ENCODE measurements at regions not wholly inside any gene's neighbourhood (a gene's known extent, or its start where the extent isn't known, plus 50 kb on each side); places are given as distances from the start of the nearest gene placed in this dataset.
"Not testable (repeated sequence)": the region's sequence is repeated elsewhere in the genome, so short reads cannot be mapped to it uniquely, and the experiment has no call there.

DNA sequence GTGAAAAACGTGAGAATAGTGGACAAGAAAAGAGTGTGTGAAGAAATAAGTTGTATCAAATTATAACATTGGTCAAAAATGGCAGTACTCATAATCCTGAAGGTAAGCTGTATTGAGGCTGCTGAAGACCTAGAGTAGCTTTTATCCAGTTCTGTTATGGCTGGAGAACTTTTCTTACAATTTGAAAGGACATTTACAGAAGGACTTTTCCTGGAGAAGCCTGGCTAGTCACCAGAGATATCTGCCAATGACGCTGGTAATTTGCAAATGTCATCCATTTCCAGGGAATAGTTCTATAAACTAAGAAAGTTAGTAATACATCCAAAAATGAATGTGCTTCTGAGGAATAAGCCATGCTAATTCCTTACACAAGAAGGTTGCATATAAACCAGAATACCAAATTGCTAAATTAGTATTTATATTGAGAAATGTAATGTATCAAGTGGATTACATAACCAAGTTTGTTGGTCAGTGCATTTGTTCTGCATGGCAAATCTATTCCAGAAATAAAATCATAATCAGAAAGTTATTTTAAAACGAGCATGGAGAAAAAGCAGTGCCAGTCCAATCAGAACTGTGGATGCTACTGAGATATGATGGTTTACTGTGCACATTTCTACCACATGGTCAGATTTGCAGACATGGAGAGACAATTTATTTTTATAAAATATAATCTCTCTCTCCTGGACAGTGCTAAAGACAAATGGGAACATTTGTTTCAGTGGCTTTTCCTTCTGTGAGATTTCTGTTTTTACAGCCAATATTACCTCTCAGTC is 743.7 kb upstream of the HS3ST1 start:
- no peak for DNase-seq (ENCODE audit: low read depth)

GRCh38 chr4:12170308-12170707 is 741.6 kb upstream of the HS3ST1 start:
- DNase-seq (ENCODE audit: low read depth), result no peak

- no peak for DNase-seq (ENCODE audit: low read depth)
These were observed 736.9 kb upstream of the HS3ST1 start for GRCh38 chr4:12165616-12166015.

DNA sequence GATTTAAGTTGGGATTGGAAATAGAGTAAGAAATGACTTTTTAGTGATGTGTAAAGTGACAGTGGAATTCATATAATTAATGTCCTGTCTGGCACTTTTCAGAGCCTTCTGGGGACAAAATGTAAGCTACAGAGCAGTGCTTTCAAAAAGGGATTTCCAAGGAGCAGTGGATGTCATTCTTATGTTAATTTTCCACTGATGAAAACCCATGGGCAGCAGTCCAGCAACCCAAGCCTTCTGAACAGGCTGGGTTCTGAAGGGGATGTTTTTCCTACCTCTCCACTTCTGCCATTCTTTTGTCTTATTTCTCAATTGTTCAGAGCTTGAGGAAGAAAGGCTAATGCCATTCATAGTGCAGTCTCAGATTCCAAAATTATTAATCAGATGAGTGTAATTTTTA is 717.6 kb upstream of the HS3ST1 start:
- DNase-seq (ENCODE audit: low read depth), result no peak

DNA sequence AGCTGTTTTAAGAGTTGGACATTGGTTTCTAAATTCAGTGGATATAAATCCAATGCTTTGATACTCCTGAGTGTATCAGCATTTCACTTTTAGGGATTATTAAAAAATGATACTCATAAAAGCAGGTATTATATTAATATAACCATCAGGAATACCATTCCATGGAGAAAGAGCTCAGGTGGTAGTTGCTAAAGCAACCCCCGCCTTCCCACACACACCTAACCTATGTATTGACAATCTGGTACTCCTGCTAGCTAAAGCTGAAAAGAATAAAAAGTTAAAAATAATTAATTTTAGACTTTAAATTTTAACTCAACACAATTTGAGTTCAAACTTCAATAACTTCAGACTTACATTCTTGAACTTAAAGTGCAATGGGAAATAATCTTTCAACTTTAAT is 717.1 kb upstream of the HS3ST1 start:
- DNase-seq (ENCODE audit: low read depth), result no peak

DNA sequence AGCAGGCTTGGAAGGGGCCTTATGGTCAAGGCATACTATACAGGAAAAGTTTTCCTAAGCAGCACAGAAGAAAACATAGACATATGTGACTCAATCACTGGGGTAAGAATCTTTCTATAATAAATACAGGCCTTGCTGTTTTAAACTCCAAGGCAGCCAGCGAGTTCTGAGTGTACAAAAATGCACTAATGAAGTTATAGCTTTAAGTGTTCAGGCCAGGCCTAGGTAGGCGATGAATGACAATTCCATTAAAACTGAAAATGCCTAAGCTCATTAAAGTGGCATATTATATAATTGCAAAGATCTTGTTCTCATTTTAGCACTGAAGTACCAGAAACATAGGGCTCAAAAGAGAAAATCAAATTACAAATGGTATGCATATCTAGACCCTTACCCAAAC is 716.4 kb upstream of the HS3ST1 start:
- DNase-seq (ENCODE audit: low read depth), result no peak

- DNase-seq (ENCODE audit: low read depth), result no peak
These were observed 715.4 kb upstream of the HS3ST1 start for GRCh38 chr4:12144051-12144450.

GRCh38 chr4:12140864-12141263 is 712.2 kb upstream of the HS3ST1 start:
- DNase-seq (ENCODE audit: low read depth), result no peak

GRCh38 chr4:12139296-12139695 is 710.6 kb upstream of the HS3ST1 start:
- DNase-seq (ENCODE audit: low read depth), result no peak

- DNase-seq (ENCODE audit: low read depth), result no peak
These were observed 709.8 kb upstream of the HS3ST1 start for GRCh38 chr4:12138488-12138887.

DNA sequence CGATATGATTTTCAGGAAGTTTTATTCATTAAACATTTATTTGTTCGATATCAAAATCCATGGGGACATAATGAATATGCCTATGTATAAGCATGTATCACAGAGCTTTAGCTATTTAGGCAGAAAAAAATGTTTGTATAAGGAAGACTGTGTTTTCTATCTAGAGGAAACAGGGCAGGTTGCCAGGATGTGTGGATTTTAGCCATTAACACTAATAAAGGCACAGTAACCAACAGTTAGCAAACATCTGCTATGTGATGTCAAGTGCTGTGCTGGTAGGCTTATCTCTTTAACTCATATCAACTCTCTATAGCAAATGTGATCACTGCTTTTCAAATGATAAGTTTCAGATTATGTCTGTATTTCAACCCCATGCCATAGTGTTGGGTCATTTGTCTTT is 708.9 kb upstream of the HS3ST1 start:
- no peak for DNase-seq (ENCODE audit: low read depth)

DNA sequence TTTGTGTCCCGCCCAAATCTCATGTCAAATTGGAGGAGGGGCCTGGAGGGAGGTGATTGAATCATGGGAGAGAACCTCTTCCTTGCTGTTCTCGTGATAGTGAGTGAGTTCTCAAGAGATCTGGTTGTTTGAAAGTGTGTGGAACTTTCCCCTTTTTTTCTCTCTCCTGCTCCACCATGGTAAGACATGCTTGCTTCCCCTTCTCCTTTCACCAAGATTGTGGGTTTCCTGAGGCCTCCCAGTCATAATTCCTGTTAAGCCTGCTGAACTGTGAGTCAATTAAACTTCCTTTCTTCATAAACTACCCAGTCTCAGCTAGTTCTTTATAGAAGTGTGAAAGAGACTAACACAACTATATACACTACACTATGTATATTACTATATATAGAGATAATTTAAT is 697.8 kb upstream of the HS3ST1 start:
- no peak for DNase-seq (ENCODE audit: low read depth)

DNA sequence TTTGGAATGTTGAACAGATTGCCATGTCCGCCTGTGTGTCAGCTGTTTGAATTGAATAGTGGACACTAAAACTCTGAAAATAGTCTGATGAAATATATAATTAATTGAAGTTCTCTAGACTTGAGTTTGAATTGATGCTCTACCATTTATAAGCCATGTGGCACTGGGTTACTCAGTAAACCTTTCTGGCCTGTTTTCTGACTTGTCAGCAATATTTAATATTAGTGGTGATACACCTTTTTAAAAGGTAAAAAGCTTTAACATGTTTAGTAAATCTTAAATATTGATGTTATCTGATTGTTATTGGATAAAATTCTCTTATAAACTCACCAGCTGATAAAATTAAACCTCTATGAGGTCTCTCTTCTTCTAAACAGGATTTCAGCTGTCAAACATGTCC is 695.4 kb upstream of the HS3ST1 start:
- DNase-seq (ENCODE audit: low read depth), result no peak

DNA sequence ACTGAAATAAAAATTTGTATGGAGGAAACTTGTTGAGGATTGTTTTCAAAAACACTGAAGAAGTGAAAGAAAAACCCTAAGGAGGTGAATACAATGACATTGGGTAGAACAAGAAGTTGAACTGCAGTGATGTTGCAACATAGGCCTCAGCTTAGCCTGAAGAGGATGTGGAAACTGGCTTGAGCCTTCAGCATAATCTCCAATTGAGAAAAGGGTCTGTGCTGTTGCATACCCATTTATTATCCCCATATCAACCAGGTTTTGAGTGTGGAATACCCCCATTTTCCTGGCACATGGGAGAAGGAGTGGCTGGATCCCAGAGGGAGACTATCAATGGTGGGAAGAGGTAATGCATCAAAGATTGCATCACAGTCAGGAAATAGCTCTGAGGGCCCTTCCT is 695.0 kb upstream of the HS3ST1 start:
- no peak for DNase-seq (ENCODE audit: low read depth)

- no peak for DNase-seq (ENCODE audit: low read depth)
These were observed 693.6 kb upstream of the HS3ST1 start for GRCh38 chr4:12122316-12122715.

DNA sequence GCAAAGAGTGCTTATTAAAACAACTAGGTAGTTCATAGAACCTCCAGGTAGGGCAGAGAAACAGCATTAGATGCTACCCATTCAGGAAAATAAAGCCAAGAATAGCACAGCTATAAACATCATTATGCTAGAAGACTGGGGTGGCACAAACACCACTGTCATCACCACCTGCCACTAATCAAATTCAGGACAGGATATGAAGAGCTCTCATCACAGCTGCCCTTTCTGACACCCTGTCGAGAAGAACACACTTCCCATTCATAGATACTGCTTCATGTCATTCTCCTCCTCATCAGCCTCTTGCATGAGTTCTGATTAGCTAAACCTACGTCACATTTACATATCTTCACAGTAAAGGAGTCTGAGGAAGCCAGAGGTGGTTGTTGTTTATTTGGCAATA is 692.3 kb upstream of the HS3ST1 start:
- DNase-seq (ENCODE audit: low read depth), result no peak

DNA sequence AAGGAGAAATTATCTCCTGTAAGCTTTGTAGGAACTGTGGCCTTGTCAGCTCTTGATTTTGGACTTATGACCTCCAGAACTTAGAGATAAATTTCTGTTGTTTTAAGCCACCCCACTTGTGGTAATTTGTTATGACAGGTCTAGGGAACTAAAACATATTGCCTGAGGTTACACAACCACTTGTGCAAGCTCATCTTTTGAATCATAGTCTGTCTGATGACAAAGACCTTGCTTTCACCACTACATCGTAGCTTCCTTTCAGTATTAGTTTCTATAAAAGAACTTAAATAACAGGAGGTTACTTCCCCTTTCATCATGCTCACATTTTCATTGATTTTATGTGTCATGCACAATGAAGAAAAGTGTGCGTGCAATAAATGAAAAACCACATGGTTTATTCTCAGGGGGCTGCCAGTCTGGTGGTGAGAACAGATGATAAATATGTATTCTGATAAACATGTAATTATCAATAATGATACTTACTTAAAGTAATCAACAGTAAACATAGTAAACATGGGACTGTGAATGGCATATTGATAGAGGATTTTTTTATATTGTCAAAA is 690.0 kb upstream of the HS3ST1 start:
- DNase-seq (ENCODE audit: low read depth), result no peak

GRCh38 chr4:12116009-12116552 is 687.4 kb upstream of the HS3ST1 start:
- DNase-seq (ENCODE audit: low read depth), result no peak

- DNase-seq (ENCODE audit: low read depth), result no peak
These were observed 681.9 kb upstream of the HS3ST1 start for GRCh38 chr4:12110627-12111026.

GRCh38 chr4:12109056-12109455 is 680.4 kb upstream of the HS3ST1 start:
- DNase-seq (ENCODE audit: low read depth), result not testable (repeated sequence)

GRCh38 chr4:12105519-12105918 is 676.8 kb upstream of the HS3ST1 start:
- DNase-seq (ENCODE audit: low read depth), result no peak

- not testable (repeated sequence) for DNase-seq (ENCODE audit: low read depth)
These were observed 661.2 kb upstream of the HS3ST1 start for GRCh38 chr4:12089920-12090319.

DNA sequence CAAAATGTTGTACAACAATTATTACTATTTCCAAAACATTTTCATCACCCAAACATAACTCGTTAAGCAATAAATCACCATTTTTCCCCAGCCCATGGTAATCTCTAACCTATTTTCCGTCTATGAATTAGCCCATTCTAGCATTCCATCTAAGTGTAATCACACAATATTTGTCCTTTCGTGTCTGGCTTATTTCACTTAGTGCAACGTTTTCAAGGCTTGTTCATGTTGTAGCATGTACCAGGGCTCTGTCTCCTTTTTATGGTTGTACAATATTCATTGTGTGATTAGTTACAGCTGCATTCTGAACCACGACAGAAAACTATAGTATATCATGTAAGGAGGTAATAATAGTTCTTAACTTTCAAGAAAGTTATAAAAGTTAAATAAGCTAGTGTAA is 656.0 kb upstream of the HS3ST1 start:
- no peak for DNase-seq (ENCODE audit: low read depth)

DNA sequence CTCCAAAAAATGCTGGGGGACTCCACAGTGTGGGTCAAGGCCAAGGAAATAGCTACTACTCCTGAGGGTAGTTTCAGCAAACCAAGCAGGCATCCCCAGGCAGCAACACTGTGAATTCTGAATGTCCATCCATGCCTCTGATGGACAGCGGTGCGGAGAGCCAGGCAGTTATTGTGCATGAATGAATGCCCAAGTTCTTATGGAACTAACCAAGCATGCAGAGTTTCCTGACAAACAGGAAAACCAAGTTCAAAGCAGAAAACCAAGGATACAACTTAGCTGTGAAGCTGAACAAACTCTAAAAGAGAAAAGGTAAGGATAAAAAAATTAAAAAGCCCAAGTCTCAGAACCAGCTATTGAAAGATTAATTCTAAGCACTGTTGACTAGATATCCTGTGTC is 642.6 kb upstream of the HS3ST1 start:
- no peak for DNase-seq (ENCODE audit: low read depth)
